Activated CD8-positive, alpha-beta memory T cell treated with anti-CD3 and anti-CD28 coated beads for 48 hours (primary cell): ENCODE measurements at regions not wholly inside any gene's neighbourhood (a gene's known extent, or its start where the extent isn't known, plus 50 kb on each side); places are given as distances from the start of the nearest gene placed in this dataset.

Experiments used
- DNase-seq, 3 experiments: peaks; one replicate each; pipeline ENCODE4 v3.0.0-alpha.2; 2020; ENCODE audit warnings: low read depth in 2 of 3, low spot score in 2 of 3

DNA sequence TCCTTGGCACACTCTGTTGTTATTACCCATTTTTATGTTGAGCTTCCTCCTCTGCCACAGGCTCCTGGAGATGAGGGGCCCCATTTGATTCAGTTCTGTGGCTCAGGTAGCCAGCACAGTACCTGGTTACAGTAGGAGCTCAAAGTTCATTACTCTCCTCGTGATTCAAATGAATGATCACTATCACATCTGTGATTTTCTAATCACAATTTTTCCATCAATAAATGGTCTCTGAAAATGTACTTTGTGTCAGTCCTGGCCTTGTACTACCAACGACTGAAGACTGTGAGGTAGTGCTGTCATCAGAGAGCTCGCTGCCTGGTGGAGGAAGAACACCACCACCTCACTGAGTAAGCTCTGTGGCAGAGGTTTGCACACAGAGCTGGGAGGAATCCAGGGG is 106.8 kb upstream of the JUN start:
- DNase-seq: no peak

DNA sequence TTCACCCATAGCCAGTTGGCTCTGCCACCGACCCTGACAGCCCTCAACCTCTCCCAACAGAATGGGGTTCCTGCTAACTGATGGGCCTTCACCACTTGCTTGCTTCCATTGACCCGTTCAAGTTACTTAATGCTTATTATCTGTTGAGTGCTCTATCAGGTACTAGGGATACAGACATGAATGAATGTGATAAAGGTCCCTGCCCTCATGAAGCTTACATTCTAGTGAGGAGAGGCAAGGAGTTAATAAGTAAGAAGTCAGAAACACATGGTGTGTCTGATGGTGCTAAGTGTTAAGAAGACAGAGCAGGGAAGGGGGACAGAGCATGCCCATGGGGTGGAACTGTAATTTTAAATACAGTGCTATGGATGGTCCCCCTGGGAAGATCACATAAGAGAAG is 107.5 kb upstream of the JUN start:
- DNase-seq: no peak

DNA sequence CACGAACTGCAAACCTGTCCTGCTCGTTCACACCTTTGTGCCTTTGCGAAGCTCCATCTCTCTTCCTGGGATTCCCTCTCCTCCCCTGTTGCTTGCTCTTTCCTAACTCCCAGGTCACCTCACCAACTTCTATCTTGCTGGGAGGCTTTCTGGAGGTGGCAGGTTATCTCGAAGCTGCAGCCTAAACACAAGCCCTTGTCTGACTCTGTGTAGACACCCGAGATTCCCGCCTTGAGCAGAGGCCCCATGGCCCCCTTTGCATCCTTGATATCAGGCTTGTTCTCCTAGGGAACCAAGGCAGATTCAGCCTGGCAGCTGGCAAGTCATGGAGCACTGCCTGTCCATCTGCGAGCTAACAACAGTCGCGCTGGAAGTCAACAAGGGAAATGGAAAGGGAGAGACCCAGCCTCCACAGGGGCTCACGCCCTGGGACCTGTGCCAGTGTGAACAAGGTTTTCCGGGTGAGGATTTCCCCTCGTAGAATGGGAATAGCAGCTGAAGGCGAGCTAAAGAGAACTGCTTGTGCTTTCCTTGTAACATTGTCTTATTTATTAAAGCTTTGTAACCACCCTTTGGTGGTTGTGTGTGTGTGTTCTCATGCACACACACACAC is 109.5 kb upstream of the JUN start:
- no peak for DNase-seq

DNA sequence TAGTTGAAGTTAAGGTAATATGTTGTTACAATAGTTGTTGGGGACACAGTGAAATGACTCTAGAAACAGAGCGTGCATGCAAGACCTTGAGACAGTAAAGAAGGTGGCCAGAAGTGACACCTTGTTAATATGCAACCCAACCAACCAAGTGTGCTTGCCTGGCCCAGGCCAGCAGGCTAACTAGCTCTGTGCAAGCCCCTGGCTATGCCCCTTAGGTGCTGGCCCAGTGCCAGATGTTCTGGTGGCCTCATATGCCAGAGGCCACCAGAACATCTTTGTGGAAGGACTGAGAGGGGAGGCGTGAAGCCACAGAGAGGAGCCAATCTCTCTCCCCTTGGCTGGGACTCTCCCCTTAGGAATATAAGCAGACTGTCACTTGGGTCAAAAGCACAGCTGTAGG is 111.2 kb upstream of the JUN start:
- DNase-seq: no peak

DNA sequence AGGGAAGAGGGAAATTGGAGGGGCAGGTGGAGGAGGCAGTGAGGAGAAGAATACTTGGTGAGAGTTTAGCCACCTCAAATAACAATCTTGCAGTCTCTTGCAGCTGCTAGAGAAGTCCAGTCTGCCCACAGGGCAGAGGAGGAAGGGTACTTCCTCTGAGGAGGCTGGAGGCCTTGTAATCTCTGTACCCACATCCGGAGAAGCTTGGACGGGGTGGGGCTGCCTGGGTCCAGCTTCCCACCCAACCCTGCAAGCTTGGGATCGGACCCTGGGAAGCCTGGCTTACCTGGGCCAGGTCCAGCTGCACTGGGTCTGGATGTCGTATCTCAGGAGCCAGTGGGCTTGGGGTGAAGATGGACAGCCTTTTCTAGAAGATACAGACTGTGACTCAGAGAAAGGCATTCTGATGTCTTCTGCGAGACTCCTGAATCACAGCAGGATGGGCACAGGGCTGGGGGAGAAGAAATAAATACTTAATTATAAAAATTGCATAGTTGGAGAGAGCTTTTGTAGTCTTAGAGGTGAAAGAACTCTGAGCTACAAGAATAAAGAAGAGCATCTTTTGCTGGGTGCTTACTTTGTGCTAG is 111.8 kb upstream of the JUN start:
- no peak for DNase-seq

DNA sequence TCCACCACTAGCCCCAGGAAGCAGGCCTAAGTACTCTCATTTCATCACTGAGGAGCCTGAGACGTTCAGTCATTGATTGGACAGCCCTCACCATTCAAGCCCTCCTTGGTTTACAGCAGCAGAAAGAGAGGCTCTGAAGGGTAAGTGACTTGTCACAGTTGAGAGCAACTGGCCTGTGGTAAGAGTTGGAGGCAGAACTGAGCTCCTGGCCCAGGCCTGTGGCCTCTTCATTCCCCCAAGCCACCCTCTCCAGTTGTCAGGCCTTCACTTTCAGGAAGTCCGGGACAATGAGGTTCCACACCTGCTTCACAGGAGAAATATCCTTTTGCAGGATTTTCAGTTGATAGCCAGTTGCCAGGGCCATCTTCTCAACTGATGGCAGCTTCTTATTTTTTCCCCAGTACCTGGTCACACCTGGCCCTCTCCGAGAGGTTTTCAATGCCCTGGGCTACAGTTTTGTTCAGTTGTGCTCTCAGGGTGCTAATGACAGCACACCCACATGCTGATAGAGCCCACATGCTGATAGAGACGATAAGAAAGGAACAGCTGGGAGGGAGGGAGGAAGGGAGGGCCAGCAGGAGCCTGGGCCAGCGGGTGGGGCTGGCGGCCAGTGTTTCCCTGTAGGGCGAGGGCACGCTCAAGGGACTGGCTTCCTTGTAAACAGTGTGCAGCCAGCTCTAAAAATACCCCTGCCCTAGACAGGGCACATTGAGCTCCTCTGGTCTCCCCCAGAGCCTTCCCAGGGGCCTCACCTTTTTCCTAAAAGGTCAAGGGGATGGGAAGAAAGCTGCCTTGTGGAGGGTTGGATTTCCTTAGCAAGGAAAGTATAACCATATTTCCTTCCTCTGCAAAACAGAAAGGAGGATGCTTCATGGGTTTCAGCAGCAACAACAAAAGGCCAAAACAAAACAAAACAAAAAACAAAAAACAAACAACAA is 112.7 kb upstream of the JUN start:
- DNase-seq: no peak

DNA sequence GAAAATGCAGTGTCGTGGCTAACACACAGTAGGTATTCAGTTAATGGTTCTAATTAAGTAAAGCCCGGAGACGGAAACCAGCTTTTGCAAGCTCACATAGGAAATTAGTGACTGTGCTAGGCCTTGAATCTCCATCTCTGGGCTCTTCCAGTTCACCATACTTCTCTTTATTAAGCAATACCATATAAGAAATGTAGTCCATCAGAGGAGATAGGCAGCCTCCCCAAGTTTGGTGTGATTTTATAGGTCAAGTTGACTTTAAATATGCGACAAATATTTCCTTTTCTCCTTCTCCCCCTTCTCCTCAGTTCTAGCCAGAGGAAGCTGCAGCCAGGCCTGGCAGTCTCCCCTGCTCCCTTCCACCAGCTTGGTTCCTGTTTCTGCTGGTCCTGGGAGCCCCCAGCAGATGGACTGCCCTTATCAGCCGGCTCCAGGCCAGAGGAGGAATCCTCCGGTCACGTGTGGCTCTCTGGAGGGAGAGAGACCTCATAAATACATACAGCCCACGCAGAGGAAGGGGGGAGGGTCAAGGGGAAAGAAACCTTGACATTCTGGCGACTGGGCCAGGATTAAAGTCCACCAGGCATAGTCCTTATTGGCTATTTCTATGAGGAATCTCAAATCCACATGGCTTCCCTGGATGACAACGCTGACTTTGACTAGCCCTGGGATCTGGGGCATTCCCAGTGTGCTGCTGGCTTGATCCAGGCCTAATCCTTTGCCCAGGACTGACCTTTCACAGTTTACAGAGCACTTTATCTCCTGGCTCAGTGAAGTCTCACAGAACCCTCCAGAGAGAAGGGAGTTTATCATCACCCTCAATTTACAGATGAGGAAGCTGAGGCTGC is 115.1 kb upstream of the JUN start:
- no peak for DNase-seq

DNA sequence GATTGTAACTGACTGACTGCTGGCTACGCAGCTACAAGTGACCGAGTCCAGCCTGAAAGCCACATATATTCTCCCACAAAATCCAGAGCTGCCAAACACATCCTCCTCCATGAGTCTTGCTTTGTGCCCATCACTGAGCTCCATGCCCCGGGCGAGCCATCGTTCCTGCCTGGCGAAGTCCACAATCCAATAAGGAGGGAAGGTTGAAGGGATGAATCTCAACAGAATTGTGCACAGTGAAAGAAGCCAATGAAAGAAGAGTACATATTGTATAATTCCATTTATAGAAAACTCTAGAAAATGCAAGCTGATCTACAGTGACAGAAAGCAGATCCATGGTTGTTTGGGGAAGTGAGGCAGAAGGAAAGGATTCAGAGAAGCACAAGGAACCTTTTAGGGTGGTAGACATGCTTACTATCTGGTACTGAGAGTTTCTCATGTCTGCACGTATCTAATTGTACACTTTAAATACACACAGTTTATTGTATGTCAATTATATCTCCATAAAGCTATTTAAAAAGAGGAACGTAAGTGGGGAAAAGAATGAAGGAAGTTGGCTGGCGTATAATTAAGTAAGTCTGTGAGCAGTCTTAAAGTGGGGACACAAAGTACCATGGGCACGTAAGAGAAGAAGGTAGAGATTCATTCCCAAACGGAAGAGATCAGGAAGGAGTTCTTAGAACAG is 115.9 kb upstream of the JUN start:
- DNase-seq: no peak

DNA sequence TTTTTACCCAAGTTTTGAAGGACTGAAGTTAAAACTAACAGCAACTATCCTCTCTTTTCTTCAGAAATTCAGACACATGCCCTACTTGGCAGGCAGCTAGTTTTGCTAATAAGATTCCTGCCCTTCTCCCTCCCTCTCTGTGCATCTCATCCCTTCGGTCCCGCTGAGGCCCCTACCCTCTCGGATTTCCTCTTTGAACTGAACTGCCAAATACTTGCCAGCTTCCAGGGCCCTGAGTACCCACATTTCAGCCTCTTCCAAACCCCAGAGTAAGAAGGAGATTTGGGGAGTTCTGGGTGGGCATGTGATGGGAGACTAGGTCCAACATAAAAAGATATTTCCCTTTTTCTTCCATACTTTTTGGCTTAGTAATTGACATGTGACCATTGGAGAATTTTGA is 116.5 kb upstream of the JUN start:
- no peak for DNase-seq

DNA sequence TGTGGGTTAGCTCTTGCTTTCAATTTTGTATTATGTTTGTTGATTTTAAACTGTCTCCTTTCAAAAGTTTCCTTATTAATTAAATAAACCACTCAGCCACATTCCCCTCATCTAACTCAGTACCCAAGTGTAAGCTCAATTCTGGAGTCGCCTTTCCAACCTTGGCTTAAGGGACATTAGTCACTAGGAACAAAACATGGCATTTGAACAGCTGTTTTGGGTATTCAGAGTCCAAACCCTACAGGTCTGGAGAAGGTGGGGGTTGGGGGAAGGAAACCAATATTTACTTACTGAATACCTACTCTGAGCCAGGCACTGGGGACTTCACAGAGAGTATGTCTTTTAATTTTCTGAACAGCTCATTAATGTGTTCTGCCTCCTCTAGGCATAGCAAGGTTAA is 117.2 kb upstream of the JUN start:
- no peak for DNase-seq

DNA sequence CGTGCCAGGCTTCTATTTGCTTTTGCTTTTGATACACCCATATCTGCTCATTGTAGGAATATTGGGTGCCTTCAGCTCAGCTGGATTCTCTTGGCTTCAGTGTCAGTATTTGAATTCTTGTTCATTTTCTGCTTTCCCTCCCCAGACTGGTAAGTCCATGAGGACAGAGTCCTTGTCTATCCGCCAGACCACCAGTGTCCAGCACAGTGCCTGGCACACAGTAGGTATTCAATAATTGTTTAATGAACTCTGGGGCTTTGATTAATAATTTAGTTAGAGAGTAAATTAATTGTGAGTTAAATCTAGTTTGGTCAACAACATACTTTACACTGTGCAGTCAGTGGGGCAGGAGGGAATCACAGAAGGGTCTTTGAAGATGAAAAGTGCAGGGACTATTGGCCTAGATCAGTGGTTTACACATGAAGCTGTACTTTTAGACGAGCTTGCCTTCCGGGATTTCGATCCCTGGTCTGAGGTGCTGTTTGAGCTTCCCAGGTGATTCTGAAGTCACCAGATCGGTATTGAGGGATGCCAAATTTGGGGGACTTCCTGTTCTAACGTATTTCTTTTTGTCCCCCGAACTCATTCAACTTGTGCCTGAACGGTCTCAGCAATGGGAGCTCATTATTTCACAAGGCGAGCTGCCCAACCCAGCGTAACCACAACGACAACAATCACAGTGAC is 119.1 kb upstream of the JUN start:
- no peak for DNase-seq

DNA sequence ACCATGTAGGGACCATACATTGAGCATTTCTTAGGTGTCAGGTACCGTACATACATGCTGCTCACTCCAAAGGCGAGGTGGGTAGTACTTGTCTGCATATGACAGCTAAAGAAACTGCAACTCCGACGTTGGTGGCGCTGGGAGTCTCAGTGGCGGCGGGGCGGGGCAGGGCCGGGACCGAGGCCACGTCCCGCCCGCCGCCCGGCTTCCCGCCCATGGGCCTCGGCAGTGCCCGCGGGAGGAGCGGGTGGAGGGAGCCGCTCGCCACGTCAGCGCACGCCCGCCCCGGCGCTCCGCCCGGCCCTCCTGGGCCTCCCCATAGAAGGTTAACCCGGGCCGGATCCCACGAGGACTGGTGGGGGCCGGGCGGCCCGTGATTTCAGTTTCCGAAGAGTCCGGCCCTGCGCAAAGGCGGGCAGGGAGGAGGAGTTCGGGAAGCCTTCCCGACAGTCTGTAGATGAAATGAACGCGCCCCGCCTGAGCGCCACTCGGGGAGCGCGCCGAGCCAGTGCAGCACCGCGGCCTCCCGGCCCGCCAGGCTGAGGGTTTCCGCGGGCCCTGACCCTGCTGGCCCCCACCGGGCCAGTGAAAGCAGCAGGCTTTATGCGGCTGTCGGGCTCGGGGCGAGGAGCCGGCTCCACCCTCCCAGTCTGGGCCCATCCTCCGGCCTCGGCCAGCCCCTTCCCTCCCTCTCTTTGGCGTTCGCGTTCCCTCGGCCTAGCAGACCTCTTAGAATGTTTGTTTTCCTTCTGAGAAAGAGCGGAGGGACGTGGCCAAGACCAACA is 119.9 kb upstream of the JUN start:
- peak; percentile 63 to 74 (median 73) for DNase-seq

DNA sequence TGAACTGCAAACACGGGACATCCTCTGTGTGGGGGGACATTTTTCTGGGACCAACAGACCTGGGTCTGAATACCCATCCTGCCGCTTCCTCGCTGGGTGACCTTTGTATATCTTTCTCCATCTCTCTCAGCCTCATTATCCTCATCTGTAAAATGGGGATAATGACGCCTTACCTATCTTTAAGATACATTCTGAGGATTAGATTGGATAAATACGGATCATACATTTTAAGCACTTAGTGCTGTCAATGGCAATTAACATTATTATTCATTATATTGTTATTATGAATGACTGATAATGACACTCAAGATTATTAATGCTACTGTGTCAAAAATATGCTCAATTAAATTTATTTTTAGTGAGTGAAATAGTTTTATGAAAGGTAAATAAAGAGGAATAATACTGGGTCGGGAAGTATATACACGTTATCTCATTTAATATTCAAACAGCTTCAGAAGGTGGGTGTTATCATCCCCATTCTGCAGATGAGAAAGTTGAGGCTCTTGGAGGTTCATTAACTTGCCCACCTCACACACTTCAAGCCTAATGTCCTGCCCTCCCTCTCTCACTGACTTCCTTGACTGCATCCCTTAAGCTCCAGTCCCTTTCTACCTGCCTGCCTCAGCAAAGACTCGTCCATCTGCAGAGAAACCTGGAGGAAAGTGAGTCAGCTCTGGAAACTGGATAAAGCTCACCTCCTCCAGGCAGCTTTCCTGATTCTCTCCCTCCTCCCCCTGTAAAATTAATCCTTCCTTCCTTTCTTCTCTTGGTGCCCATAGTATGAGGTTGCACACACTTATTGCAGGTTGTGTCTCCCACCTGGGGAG is 120.7 kb upstream of the JUN start:
- DNase-seq: no peak

DNA sequence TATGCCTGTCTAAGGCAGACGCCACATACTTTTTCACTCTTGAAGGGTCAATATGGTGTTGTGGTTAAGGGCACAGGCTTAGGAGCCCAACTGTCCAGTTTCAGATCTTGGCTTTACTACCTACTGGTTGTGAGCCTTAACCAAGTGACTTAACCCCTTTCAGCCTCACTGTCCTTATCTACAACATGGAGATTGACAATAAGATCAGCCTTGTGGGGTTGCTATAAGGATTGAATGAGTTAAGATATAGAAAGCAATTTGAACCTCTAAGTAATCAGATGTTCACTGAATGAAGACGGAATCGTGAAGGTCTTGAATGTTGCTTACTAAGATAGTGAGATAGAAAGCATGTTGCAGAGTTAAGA is 121.3 kb upstream of the JUN start:
- DNase-seq: no peak

DNA sequence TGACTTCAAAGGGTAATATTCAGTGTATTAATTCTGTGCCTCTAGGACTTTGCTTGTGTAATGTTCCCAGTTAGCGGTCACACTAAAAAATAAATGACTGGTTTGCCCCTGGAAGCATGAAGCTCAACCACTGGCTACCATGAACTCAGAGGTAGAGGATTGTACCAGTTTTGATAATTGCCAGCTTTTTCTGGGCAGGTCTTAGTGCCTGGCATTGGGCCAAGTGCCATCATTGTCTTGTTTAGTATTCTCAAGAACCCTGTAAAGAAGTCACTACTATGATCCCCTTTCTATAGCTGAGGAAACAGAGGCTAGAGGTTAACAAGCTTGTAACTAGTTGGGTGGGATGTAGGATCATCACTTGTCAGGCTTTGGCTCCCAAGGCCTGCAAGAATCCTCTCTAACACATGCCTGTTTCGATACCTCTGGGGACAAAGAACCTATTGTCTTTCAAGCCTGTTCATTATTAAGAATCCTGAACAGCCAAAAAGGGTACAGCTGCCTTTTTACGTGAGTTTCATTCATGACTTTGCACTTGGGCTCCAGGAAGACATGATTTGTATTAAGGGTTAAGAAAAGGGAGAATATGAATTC is 121.9 kb upstream of the JUN start:
- DNase-seq: no peak

DNA sequence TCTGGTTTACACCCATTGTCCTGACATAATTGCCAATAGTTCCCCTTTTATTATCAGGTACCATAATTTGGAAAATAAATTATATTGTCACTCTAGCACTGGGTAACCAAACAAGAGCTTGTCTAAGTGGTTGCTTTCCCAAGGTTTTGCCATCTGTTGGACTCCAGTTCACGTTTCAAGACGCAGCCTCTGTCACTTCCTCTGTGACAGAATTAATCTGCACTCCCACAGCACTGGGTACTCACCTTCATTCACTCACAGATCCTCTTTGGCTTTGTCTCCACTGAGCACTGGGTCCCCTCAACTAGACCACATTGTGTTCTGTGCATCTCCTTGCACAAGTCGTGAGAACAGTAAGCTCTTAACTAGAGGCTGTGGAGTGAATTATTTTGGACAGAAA is 123.6 kb upstream of the JUN start:
- DNase-seq: no peak

DNA sequence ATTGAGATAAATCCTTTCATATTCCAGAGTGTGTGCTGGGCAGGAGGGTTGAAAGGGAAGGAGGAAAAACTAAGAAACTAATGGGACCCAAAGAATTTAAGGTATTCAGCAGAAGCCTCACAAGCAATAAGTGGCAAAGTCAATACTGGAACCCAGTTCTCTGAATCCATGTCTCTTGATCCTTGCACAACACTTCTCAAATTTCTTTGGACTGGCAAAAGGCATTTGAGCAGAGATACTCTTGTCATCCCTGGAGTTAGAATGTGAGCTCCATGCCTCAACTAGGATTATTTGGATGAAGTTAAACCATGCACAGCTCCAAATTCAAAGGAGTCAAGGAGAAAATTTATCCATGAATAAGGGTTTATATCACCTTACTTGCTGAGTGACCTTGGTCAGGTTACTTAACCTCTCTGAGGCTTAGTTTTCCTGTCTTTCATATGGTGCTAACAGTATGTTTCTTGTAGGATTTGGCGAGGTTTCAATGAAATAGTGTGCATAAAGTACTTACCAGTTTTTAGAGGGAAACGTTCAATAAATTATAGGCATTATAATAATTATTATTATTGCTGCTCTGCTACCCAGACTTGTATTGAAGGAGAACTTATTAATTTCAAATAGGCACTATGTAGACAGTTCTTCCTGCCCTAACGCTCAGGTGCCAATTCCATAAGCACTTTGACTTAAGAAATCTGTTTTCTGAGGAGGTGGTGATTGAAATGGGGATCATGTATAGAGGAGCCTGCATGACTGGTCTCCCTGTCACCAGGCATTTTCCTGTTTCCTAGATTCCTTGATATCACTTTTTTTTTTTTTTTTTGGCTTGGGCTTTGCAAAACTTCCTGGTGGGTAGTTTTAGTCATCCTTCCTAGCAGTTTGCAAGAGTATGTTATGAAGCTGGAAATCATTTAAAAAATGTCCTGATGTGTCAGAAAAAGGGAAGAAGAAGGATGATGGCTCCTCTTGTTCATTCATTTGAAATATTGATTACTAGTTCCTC is 125.0 kb upstream of the JUN start:
- no peak for DNase-seq
